CD4-positive, alpha-beta T cell (primary cell): ENCODE measurements at regions not wholly inside any gene's neighbourhood (a gene's known extent, or its start where the extent isn't known, plus 50 kb on each side); places are given as distances from the start of the nearest gene placed in this dataset.

Experiments used
- ATAC-seq: fragments of 200-7000 bp; cut with Tn5 transposase; one replicate; pipeline ENCODE4 v1.10.0; 2022; ENCODE audit warnings: mild to moderate bottlenecking; ENCODE audit not compliant: poor library complexity
- CTCF ChIA-PET: fragments of 350-600 bp; sonication (Branson Sonifier 250); formaldehyde crosslinking; loops from one replicate; lab custom pipeline; 2021; ENCODE audit warnings: antibody characterized with exemption, inconsistent platforms; lab: Charles Lee
- POLR2A ChIA-PET: fragments of 350-600 bp; sonication (Branson Sonifier 250); formaldehyde crosslinking; loops from one replicate; lab custom pipeline; 2021; ENCODE audit warnings: antibody characterized with exemption, inconsistent platforms; lab: Charles Lee
- DNase-seq, 14 experiments: peaks; one replicate each; pipeline ENCODE4 v3.0.0-alpha.2; 2013 to 2020; ENCODE audit warnings: mixed read lengths in 2 of 14
- H3K27ac ChIP-seq, 2 donors: one replicate each; pipeline versions ENCODE4 v1.5.1 to v1.7.0; 2013; ENCODE audit warnings: low read length in 2 of 2, low read depth in 1 of 2, mild to moderate bottlenecking in 1 of 2
- H3K27me3 ChIP-seq, 2 experiments: 1 replicate in 1 of 2; 2 replicates in 1 of 2; pipeline versions ENCODE4 v1.6.1 to v1.7.0; 2013; ENCODE audit warnings: low read length in 2 of 2, control low read depth in 1 of 2, mild to moderate bottlenecking in 1 of 2, moderate library complexity in 1 of 2; ENCODE audit not compliant: insufficient read depth in 2 of 2, control insufficient read depth in 1 of 2
- H3K36me3 ChIP-seq: one replicate; pipeline ENCODE4 v1.6.1; 2013; ENCODE audit warnings: low read length, control low read depth; ENCODE audit not compliant: insufficient read depth
- H3K4me1 ChIP-seq: one replicate; pipeline ENCODE4 v1.6.1; 2013; ENCODE audit warnings: low read length, control low read depth; ENCODE audit not compliant: insufficient read depth
- H3K4me3 ChIP-seq: one replicate; pipeline ENCODE4 v1.5.1; 2013; ENCODE audit warnings: mild to moderate bottlenecking, low read length, moderate library complexity
- H3K9me3 ChIP-seq, 2 experiments: 1 replicate in 1 of 2; 2 replicates in 1 of 2; pipeline versions ENCODE4 v1.6.1 to v1.7.0; 2013; ENCODE audit warnings: low read length in 2 of 2, mild to moderate bottlenecking in 2 of 2, control low read depth in 1 of 2, moderate library complexity in 1 of 2; ENCODE audit not compliant: control insufficient read depth in 1 of 2, insufficient read depth in 1 of 2
- H3K27ac Mint-ChIP-seq: one replicate; pipeline ENCODE4 v1.8.0; 2020; ENCODE audit warnings: mixed read lengths
- H3K27me3 Mint-ChIP-seq: one replicate; pipeline ENCODE4 v1.8.0; 2021; ENCODE audit warnings: mixed read lengths
- H3K36me3 Mint-ChIP-seq: one replicate; pipeline ENCODE4 v1.8.0; 2021; ENCODE audit warnings: low read depth, mixed read lengths
- H3K4me1 Mint-ChIP-seq: one replicate; pipeline ENCODE4 v1.8.0; 2021; ENCODE audit warnings: low read depth, mixed read lengths
- H3K4me3 Mint-ChIP-seq: one replicate; pipeline ENCODE4 v1.8.0; 2020; ENCODE audit warnings: mild to moderate bottlenecking, mixed read lengths
- H3K9me3 Mint-ChIP-seq: one replicate; pipeline ENCODE4 v1.8.0; 2020; ENCODE audit warnings: mixed read lengths
- CTCF ChIP-seq: fragments of 200-600 bp; IDR thresholded peaks from one replicate; pipeline ENCODE4 v1.8.0; 2022; ENCODE audit warnings: antibody characterized with exemption, mild to moderate bottlenecking
- intact Hi-C, 2 experiments: fragments of 100-400 bp; cut with DNase I in 1 of 2; cut with micrococcal nuclease in 1 of 2; formaldehyde crosslinking; loops; one replicate each; pipeline versions ENCODE4 v1.15.1 to v1.9.0; 2023 to 2025; cut with DNase I, micrococcal nuclease

- Mint-ChIP-seq H3K27ac (no peak overlapping the region), H3K4me1 (no peaks in the 10 kb centered on the region), H3K27me3 (no peaks in the 10 kb centered on the region), H3K36me3 (no peaks in the 10 kb centered on the region), H3K9me3 (no peaks in the 10 kb centered on the region), H3K4me3 (no peak overlapping the region)
- Histone ChIP-seq H3K9me3 (no peaks in the 10 kb centered on the region), H3K4me1 (no peaks in the 10 kb centered on the region), H3K4me3 (no peak overlapping the region), H3K27ac (no peak overlapping the region), H3K27me3 (no peaks in the 10 kb centered on the region), H3K36me3 (no peaks in the 10 kb centered on the region)
- no peak for TF ChIP-seq CTCF
- POLR2A ChIA-PET: no interaction called here
- intact Hi-C loops: no loop called here
- DNase-seq: no peak
- no peak for ATAC-seq
- CTCF ChIA-PET: no interaction called here
Measured at GRCh38 chr6:751765-752164, 58.8 kb upstream of the EXOC2 start.

DNA sequence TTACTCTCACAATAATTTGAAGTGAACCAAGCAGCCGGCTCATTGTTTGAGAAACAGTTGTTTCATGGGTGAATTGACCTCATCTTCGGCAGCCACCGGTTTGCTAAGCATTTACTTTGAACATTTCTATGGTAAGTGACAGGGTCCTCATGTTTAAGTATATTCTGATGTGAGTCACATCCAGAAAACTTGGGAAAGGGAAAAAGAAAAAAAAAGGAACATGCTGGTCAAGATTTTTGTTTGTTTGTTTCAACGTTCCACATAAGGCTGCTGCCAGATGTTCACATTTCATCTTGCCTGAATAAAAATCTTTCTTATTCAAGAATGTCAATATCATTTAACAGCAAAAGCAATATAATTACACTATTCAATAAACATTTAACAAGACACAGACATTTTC lies 55.0 kb upstream of the EXOC2 start:
- no peaks in the 10 kb centered on the region for H3K36me3 Mint-ChIP-seq
- TF ChIP-seq CTCF: no peak
- DNase-seq: no peak
- POLR2A ChIA-PET: no interaction called here
- no peak overlapping the region for H3K27ac Mint-ChIP-seq
- ATAC-seq: no peak
- Histone ChIP-seq H3K36me3 (no peaks in the 10 kb centered on the region), H3K27ac (no peak overlapping the region), H3K4me3 (no peak overlapping the region), H3K4me1 (no peaks in the 10 kb centered on the region), H3K27me3 (no peaks in the 10 kb centered on the region), H3K9me3 (no peaks in the 10 kb centered on the region)
- CTCF ChIA-PET: no interaction called here
- intact Hi-C loops: no loop called here
- H3K4me3 Mint-ChIP-seq: no peak overlapping the region
- no peaks in the 10 kb centered on the region for H3K27me3 Mint-ChIP-seq
- H3K4me1 Mint-ChIP-seq: no peaks in the 10 kb centered on the region
- no peaks in the 10 kb centered on the region for H3K9me3 Mint-ChIP-seq

DNA sequence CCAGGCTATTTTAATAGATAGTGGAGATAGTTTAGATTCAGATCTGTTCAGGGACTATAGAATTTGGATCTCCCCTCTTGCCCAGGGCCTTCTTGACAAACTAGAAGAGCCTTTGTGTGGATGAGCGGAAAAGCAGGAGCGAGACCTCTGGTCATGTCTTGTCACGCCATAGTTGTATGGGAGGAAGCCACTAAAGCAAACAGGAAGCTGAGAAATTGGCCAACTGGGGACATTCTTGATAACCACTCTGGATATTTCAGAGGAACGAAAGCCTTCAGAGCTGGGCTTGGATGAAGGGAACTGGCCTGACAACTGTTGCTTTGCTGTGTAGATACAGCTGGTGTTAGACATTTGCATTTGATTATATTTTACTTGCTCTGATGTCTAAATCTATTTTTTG lies 54.1 kb upstream of the EXOC2 start:
- CTCF ChIA-PET: no interaction called here
- no peaks in the 10 kb centered on the region for H3K36me3 ChIP-seq

More for the DNA sequence above, 54.1 kb upstream of the EXOC2 start:
- intact Hi-C loops: no loop called here
- TF ChIP-seq CTCF: no peak
- Histone ChIP-seq H3K4me1 (no peaks in the 10 kb centered on the region), H3K27me3 (no peaks in the 10 kb centered on the region), H3K27ac (no peak overlapping the region), H3K9me3 (no peaks in the 10 kb centered on the region), H3K4me3 (no peak overlapping the region)
- Mint-ChIP-seq H3K36me3 (no peaks in the 10 kb centered on the region), H3K9me3 (no peaks in the 10 kb centered on the region), H3K27me3 (no peaks in the 10 kb centered on the region), H3K4me3 (no peak overlapping the region), H3K27ac (no peak overlapping the region), H3K4me1 (no peaks in the 10 kb centered on the region)
- no peak for ATAC-seq
- no peak for DNase-seq
- POLR2A ChIA-PET: no interaction called here
